ENCODE measurements at regions not wholly inside any gene's neighbourhood (a gene's known extent, or its start where the extent isn't known, plus 50 kb on each side); places are given as distances from the start of the nearest gene placed in this dataset.

GRCh38 chr13:58024103-58024502 lies 392.6 kb downstream of the PCDH17 start:
- no peak for DNase-seq (ENCODE audit: low spot score)
- TF ChIP-seq, protein P1, sequence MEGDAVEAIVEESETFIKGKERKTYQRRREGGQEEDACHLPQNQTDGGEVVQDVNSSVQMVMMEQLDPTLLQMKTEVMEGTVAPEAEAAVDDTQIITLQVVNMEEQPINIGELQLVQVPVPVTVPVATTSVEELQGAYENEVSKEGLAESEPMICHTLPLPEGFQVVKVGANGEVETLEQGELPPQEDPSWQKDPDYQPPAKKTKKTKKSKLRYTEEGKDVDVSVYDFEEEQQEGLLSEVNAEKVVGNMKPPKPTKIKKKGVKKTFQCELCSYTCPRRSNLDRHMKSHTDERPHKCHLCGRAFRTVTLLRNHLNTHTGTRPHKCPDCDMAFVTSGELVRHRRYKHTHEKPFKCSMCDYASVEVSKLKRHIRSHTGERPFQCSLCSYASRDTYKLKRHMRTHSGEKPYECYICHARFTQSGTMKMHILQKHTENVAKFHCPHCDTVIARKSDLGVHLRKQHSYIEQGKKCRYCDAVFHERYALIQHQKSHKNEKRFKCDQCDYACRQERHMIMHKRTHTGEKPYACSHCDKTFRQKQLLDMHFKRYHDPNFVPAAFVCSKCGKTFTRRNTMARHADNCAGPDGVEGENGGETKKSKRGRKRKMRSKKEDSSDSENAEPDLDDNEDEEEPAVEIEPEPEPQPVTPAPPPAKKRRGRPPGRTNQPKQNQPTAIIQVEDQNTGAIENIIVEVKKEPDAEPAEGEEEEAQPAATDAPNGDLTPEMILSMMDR (IDR thresholded peaks at IDR 0.05; ENCODE audit: extremely low read depth, missing control alignments), result no peak

DNA sequence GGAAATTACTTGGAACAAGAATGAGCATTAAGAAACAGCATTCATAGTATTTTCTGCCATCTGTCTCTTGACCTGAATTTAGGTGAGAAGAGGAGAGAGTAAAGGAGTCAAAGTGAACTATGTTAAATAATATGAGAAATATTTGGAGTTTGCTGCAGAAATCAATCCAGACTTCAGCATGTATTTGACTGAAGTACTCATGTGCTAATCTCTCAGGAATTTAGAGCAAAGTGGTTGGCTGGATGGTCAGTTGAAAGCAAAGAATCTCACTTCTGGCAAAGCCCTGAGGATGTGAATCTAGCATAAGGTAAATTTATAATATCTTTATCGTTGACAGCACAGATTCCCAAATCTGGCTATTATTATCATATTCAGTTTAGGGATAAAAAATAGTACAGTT lies 394.3 kb downstream of the PCDH17 start:
- DNase-seq (ENCODE audit: low spot score), result no peak
- TF ChIP-seq, protein P1 (IDR thresholded peaks at IDR 0.05; ENCODE audit: extremely low read depth, missing control alignments), result no peak

DNA sequence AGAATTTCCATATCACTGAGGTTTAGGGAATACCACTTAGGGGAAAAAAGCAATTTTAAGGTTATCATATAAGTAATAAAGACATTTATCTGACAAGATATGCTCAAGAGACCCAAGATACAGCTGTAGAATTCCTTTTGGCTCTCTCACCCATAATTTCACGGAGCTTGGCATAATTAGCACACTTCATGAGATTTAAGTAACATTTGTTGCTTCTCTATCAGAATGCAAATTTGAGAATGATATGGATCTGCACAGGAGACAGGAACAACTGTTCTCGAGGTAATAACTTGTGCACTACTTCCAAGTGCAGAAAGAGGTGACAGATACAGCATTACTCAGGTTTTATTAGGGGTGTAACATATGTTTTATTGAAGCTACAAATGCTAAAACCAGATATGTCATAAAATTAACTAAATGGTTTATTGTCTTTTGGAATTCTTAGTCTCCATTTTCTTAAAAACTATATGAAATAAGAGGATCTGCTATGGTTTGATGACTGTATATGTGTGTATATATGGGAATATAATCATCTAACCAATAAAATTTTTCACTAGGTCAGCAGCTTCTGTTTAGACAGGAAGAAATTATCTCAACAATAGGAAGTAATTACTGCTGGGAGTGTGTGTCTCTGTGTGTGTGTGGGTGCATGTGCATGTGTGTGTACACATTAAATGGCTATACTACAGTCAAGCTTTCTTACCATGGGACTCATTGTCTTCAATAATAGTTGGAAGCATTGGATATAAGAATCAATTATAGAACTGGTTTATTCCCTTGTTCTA lies 401.3 kb downstream of the PCDH17 start:
- no peak for DNase-seq (ENCODE audit: low spot score)
- TF ChIP-seq, protein P1 (IDR thresholded peaks at IDR 0.05; ENCODE audit: extremely low read depth, missing control alignments), result no peak

DNA sequence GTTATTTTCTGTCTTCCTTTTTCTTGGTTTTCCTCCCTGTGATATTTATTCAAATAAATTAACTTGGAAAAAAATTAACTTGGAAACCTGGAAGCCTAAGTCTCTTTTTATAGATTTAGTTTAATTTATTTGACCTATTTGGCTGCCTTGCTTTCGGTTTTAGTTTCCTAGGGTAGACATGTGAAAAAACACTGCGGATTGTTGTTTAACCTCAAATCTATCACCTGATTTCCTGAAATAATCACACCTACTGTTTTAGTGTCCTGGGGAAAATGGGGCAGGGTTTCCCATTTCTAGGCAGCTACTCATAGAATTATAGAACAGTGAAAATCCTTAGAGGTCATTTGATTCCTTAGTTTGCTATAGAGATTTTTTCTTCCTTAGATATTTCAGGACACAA lies 412.4 kb downstream of the PCDH17 start:
- TF ChIP-seq, protein P1 (IDR thresholded peaks at IDR 0.05; ENCODE audit: extremely low read depth, missing control alignments), result no peak
- DNase-seq (ENCODE audit: low spot score), result no peak

DNA sequence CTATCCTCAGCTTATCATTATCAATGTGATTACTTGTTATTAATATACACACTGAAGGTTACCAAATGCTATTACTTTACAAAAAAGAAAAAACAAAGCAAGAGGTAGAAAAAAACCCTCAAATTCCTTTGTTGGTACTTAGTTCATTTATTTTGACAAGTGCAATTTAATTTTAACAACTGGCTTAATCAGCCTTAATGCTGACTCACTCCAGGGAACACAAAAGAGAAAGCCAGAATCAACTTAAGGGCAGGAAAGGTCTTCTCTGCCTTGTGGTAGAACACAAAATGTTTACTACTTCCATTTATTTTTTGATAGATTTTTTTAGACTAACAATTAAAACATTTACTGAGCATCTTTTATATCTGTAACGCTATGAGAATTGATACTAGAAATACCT lies 417.1 kb downstream of the PCDH17 start:
- TF ChIP-seq, protein P1 (IDR thresholded peaks at IDR 0.05; ENCODE audit: extremely low read depth, missing control alignments), result no peak
- no peak for DNase-seq (ENCODE audit: low spot score)

- TF ChIP-seq, protein P1 (IDR thresholded peaks at IDR 0.05; ENCODE audit: extremely low read depth, missing control alignments), result no peak
Observed at GRCh38 chr13:58051396-58051795, 419.9 kb downstream of the PCDH17 start.

GRCh38 chr13:58051807-58052375 lies 420.3 kb downstream of the PCDH17 start:
- TF ChIP-seq, protein P1 (IDR thresholded peaks at IDR 0.05; ENCODE audit: extremely low read depth, missing control alignments), result no peak
- DNase-seq (ENCODE audit: low spot score), result no peak

More at GRCh38 chr13:58051396-58051795, 419.9 kb downstream of the PCDH17 start:
- no peak for DNase-seq (ENCODE audit: low spot score)
